Heart right ventricle (tissue), 16 donors: ENCODE measurements at regions not wholly inside any gene's neighbourhood (a gene's known extent, or its start where the extent isn't known, plus 50 kb on each side); places are given as distances from the start of the nearest gene placed in this dataset.

Source experiments
- ATAC-seq, 8 donors: fragments of 200-7000 bp; cut with Tn5 transposase; one replicate each; pipeline ENCODE4 v1.9.1; 2020; ENCODE audit warnings: mild to moderate bottlenecking in 8 of 8, moderate library complexity in 8 of 8, moderate number of reproducible peaks in 1 of 8
- DNase-seq, 2 donors: peaks; one replicate each; pipeline ENCODE4 v3.0.0-alpha.2; 2020
- H3K27ac ChIP-seq, 10 donors: fragments of 200-600 bp; sonication (generic) in 2 of 10; one replicate each; pipeline versions ENCODE4 v1.5.0 to v1.8.0; 2020 to 2022; ENCODE audit warnings: mild to moderate bottlenecking in 3 of 10
- H3K27me3 ChIP-seq, 7 donors: fragments of 200-600 bp; one replicate each; pipeline ENCODE4 v1.8.0; 2021 to 2022; ENCODE audit warnings: mild to moderate bottlenecking in 2 of 7
- H3K36me3 ChIP-seq, 9 donors: fragments of 200-600 bp; sonication (generic) in 1 of 9; one replicate each; pipeline versions ENCODE4 v1.5.0 to v1.8.0; 2020 to 2022; ENCODE audit warnings: mild to moderate bottlenecking in 2 of 9
- H3K4me1 ChIP-seq, 9 donors: fragments of 200-600 bp; sonication (generic) in 1 of 9; one replicate each; pipeline versions ENCODE4 v1.5.0 to v1.8.0; 2020 to 2022; ENCODE audit warnings: mild to moderate bottlenecking in 4 of 9
- H3K4me3 ChIP-seq, 10 donors: fragments of 200-600 bp; sonication (generic) in 2 of 10; one replicate each; pipeline versions ENCODE4 v1.5.0 to v1.8.0; 2020 to 2022; ENCODE audit warnings: mild to moderate bottlenecking in 7 of 10, moderate library complexity in 2 of 10
- H3K9me3 ChIP-seq, 11 donors: fragments of 200-600 bp in 10 of 11; sonication (generic) in 2 of 11; one replicate each; pipeline versions ENCODE4 v1.5.0 to v1.8.0; 2013 to 2022; ENCODE audit warnings: mild to moderate bottlenecking in 2 of 11, control low read depth in 1 of 11, moderate library complexity in 1 of 11
- WGBS, 2 donors: extraction: QIAGEN DNeasy Blood & Tissue Kit; methylation state at CpG; one replicate each; pipeline ENCODE4 v1.1.7; 2013; ENCODE audit warnings: inconsistent platforms in 1 of 2; 5-methylcytosine and 5-hydroxymethylcytosine counted together
- intact Hi-C, 10 donors: fragments of 100-400 bp; cut with DNase I; formaldehyde crosslinking; loops; one replicate each; pipeline versions ENCODE4 v1.11.1 to v1.14.2; 2022
- TF ChIP-seq, protein P1 (sequence below), 9 donors: fragments of 200-600 bp; sonication (generic) in 2 of 9; IDR thresholded peaks; one replicate each; pipeline versions ENCODE4 v1.5.0 to v1.8.0; 2021 to 2022; ENCODE audit warnings: antibody characterized with exemption in 9 of 9, mild to moderate bottlenecking in 5 of 9, moderate library complexity in 1 of 9
- donor health status: Arrhythmogenic right ventricular cardiomyopathy.
- donor health status: ischemic (EF 13 %, LVEDD 7.1; RV severe dilation, severe dysfunction).
- donor health status: healthy with polysubstance abuse.
- donor health status: DM: no; HTN: yes; CAD: no.
- donor health status: DM: no; HTN: no; CAD: no.
- donor health status: ischemic (EF 25% LVEDD 6.9; RV normal size, moderate dysfunction).
- donor health status: ischemic (EF 25% LVEDD 5.7; RV mildly dilated, moderate dysfunction).
- donor health status: healthy.
- donor health status: DM: yes; HTN: yes; CAD: no.
- donor health status: Ischemic cardiomyopathy.
- donor health status: ischemic (EF 35%, LVEDD 5.7; RV mildly dilated, moderate dysfunction).
- donor health status: nonischemic (EF 11% LVEDD 7.7; RV severe dilation, severe dysfunction).
- donor health status: DM: yes; HTN: yes; CAD: no.
- donor health status: PGD.
- donor health status: ischemic (EF 29% LVEDD 5.4; RV normal size, mild dysfunction).
- donor health status: nonischemic (EF 23%, LVEDD 6.1; RV moderate dilation, normal function).

DNA sequence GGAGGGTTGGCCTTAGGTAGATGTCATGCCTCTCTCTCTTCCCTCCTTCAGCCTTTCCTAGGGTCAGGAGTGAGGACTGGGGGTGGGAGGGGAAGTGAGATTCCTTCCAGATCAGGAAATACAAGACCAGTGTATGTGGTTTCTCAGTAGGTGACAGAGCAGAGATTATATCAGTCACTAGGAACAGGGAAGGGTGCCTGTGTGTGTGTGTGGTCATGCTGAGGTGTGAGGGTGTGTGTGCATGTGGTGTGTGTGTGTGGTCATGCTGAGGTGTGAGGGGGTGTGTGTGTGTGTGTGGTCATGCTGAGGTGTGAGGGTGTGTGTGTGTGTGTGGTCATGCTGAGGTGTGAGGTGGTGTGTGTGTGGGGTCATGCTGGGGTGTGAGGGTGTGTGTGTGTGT, 259.8 kb downstream of the LOXHD1 start:
- Histone ChIP-seq H3K4me3 (no peak overlapping the region), H3K9me3 (no peaks in the 10 kb centered on the region), H3K36me3 (no peaks in the 10 kb centered on the region), H3K27ac (no peak overlapping the region), H3K27me3 (no peaks in the 10 kb centered on the region), H3K4me1 (peaks cover 0 to 21% (median 0%) of the 10 kb centered on the region in 9 donors)
- TF ChIP-seq, protein P1, sequence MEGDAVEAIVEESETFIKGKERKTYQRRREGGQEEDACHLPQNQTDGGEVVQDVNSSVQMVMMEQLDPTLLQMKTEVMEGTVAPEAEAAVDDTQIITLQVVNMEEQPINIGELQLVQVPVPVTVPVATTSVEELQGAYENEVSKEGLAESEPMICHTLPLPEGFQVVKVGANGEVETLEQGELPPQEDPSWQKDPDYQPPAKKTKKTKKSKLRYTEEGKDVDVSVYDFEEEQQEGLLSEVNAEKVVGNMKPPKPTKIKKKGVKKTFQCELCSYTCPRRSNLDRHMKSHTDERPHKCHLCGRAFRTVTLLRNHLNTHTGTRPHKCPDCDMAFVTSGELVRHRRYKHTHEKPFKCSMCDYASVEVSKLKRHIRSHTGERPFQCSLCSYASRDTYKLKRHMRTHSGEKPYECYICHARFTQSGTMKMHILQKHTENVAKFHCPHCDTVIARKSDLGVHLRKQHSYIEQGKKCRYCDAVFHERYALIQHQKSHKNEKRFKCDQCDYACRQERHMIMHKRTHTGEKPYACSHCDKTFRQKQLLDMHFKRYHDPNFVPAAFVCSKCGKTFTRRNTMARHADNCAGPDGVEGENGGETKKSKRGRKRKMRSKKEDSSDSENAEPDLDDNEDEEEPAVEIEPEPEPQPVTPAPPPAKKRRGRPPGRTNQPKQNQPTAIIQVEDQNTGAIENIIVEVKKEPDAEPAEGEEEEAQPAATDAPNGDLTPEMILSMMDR (IDR thresholded peaks at IDR 0.05) = no peak
- DNase-seq (no peak), ATAC-seq (no peak)
- intact Hi-C loops = no loop called here

DNA sequence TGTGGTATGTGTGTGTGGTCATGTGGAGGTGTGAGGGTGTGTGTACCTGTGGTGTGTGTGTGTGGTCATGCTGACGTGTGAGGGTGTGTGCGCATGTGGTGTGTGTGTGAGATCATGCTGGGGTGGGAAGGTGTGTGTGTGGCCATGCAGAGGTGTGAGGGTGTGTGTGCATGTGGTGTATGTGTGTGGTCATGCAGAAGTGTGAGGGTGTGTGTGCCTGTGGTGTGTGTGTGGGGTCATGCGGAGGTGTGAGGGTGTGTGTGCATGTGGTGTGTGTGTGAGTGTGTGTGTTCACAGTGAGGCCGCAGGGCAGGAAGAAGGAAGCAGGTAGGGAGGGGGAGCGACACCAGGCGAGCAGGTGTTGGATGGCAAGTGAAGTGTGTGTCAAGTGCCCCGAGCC, 259.0 kb downstream of the LOXHD1 start:
- no peaks in the 10 kb centered on the region for H3K27me3 ChIP-seq
- DNase-seq (no peak), ATAC-seq (no peak)
- no peaks in the 10 kb centered on the region for H3K9me3 ChIP-seq
- 90 to 91% methylated on average over 7 of the region's 7 CpGs for WGBS, 2 donors
- no peak overlapping the region for H3K27ac ChIP-seq
- TF ChIP-seq, protein P1 (IDR thresholded peaks at IDR 0.05) = no peak
- intact Hi-C loops = no loop called here
- peaks cover 0 to 25% (median 0%) of the 10 kb centered on the region in 9 donors for H3K4me1 ChIP-seq
- no peak overlapping the region for H3K4me3 ChIP-seq
- no peaks in the 10 kb centered on the region for H3K36me3 ChIP-seq

DNA sequence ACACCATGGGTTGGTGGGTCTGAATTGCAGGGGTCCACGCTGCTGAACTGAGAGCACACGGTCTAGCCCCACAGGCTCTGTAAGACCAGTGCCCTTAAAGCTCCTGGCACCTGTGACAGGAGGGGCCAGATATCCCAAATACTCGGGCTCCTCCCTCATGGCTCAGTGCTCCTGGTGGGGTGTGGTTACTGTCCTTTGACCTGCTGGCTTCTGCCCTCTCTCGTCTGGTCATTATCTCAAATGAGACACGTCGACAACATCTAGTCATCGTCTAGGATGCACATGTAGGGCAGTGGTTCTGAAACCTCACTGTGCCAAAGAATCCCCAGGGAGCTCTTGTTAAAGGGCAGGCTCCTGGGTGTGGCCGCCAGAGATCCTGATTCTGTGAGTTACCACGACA, 258.4 kb downstream of the LOXHD1 start:
- TF ChIP-seq, protein P1 (IDR thresholded peaks at IDR 0.05) = no peak
- intact Hi-C loops = no loop called here
- H3K4me3 ChIP-seq = no peak overlapping the region
- no peak for DNase-seq
- ATAC-seq = peak in 1 of 8 donors; percentile 12
- H3K27ac ChIP-seq = no peak overlapping the region
- no peaks in the 10 kb centered on the region for H3K9me3 ChIP-seq
- WGBS, 2 donors = 59 to 60% methylated on average over 9 of the region's 9 CpGs
- H3K36me3 ChIP-seq = no peaks in the 10 kb centered on the region
- peaks cover 0 to 27% (median 0%) of the 10 kb centered on the region in 9 donors for H3K4me1 ChIP-seq
- no peaks in the 10 kb centered on the region for H3K27me3 ChIP-seq

DNA sequence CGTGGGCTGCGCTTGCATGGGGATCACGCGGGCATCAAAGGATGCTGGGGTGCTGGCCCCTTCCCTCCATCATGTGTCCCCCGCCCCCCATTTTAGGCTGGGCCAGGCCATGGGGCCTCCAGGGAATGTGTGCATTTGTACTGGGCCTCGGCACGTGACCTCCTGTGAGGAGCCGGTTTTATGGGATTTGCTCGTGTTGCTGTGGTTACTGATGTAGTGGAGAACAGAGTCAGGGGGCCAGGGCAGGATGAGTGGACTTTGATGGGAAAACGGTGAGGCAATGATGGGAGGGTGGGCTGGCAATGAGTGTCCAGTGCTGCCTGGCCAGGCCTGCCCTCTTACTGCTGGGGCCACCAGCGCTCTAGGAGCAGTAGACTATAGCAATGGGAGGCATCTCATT, 257.7 kb downstream of the LOXHD1 start:
- no peak for ATAC-seq
- 93 to 95% methylated on average over 11 of the region's 11 CpGs for WGBS, 2 donors
- TF ChIP-seq, protein P1 (IDR thresholded peaks at IDR 0.05) = no peak
- Histone ChIP-seq H3K27me3 (no peaks in the 10 kb centered on the region), H3K27ac (no peak overlapping the region), H3K9me3 (no peaks in the 10 kb centered on the region), H3K4me1 (peaks cover 0 to 27% (median 0%) of the 10 kb centered on the region in 9 donors), H3K36me3 (no peaks in the 10 kb centered on the region), H3K4me3 (no peak overlapping the region)
- intact Hi-C loops = no loop called here
- no peak for DNase-seq
